ENCODE measurements at regions not wholly inside any gene's neighbourhood (a gene's known extent, or its start where the extent isn't known, plus 50 kb on each side); places are given as distances from the start of the nearest gene placed in this dataset.

DNA sequence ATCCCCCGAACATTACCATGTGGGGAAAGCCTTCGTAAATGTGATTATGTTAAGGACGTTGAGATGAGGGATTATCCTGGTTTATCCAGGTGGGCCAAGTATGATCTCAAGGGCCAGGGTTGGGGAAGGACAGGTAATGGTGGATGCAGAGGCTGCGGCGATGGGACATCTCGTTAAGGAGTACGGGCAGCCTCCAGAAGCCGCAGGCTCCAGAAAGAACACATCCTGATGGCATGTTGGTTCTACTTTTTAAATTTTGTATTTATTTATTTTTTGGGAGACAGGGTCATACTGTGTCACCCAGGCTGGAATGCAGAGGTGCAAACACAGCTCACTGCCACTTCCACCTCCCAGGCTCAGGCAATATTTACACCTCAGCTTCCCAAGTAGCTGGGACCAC is 86.2 kb upstream of the RAB6C start (continued):
- TF ChIP-seq, protein P1, sequence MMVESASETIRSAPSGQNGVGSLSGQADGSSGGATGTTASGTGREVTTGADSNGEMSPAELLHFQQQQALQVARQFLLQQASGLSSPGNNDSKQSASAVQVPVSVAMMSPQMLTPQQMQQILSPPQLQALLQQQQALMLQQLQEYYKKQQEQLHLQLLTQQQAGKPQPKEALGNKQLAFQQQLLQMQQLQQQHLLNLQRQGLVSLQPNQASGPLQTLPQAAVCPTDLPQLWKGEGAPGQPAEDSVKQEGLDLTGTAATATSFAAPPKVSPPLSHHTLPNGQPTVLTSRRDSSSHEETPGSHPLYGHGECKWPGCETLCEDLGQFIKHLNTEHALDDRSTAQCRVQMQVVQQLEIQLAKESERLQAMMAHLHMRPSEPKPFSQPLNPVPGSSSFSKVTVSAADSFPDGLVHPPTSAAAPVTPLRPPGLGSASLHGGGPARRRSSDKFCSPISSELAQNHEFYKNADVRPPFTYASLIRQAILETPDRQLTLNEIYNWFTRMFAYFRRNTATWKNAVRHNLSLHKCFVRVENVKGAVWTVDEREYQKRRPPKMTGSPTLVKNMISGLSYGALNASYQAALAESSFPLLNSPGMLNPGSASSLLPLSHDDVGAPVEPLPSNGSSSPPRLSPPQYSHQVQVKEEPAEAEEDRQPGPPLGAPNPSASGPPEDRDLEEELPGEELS (CRISPR knock-in tag; IDR thresholded peaks at IDR 0.05; ENCODE audit: borderline replicate concordance), result no peak
- TF ChIP-seq RUNX1 (IDR thresholded peaks at IDR 0.05; ENCODE audit: low read depth) (no peak), CC2D1A (IDR thresholded peaks at IDR 0.05) (no peak), HMG20B (CRISPR knock-in tag; IDR thresholded peaks at IDR 0.05) (no peak), NCOA2 (IDR thresholded peaks at IDR 0.05; ENCODE audit: partially characterized antibody in 2 of 2) (no peak), U2AF1 (optimal IDR thresholded peaks at IDR 0.05; ENCODE audit: low read depth, low read length) (no peak)

DNA sequence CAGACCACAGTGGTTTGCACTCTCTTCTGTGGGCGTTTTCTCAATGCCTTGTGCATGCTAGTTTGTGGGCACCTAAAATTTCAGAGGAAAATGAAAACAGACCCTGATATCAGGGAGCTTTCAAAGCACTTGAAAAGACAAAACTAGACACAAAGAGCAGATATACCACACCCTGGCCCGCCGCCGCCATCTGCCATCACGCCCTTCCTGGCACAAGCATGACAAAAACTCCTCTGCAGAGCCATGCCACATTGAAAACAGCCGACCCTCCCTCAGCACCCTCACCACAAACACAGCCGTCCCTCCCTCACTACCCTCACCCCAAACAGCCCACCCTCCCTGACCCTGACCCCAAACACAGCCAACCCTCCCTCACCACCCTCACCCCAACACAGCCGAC is 84.8 kb upstream of the RAB6C start:
- Histone ChIP-seq H3K36me3 (ENCODE audit: control insufficient read depth, insufficient read depth, low read length) (no peaks in the 10 kb centered on the region), H3K9me3 (replicated peaks; ENCODE audit: control insufficient read depth, insufficient read depth, low read depth, low read length) (no peaks in the 10 kb centered on the region), H3K9me1 (ENCODE audit: control insufficient read depth, insufficient read depth, low read length) (no peaks in the 10 kb centered on the region), H4K20me1 (replicated peaks; ENCODE audit: control insufficient read depth, insufficient read depth, low read length) (no peaks in the 10 kb centered on the region), H3K4me3 (no peak overlapping the region), H3K79me2 (ENCODE audit: control insufficient read depth, insufficient read depth, low read length) (no peaks in the 10 kb centered on the region), H3K9ac (ENCODE audit: insufficient read depth in 1 of 2, low read depth in 2 of 2, low read length in 2 of 2) (no peak overlapping the region), H2AFZ (ENCODE audit: low read depth, low read length) (no peak overlapping the region), H3K27ac (ENCODE audit: extremely low read depth, low read depth, low read length) (no peak overlapping the region), H3K4me1 (replicated peaks in 1 of 2; ENCODE audit: control insufficient read depth in 2 of 2, insufficient read depth in 2 of 2, low read length in 2 of 2) (no peaks in the 10 kb centered on the region), H3K4me2 (ENCODE audit: insufficient read depth, low read length) (no peak overlapping the region), H3K27me3 (ENCODE audit: control insufficient read depth in 2 of 2, insufficient read depth in 2 of 2, low read length in 2 of 2) (peaks cover 0 to 9% of the 10 kb centered on the region in 2 experiments; a peak in 2 of 5 replicates)
- no TSS peak for BruUV-seq (replicated peaks)
- ChIA-PET CTCF (ENCODE audit: low intra/inter-chr PET ratio) (no interaction called here), POLR2A (no interaction called here)
- DNase-seq (ENCODE audit: extremely low read depth in 1 of 4, low spot score in 3 of 4) (no peak), ATAC-seq (no peak), FAIRE-seq (no peak)
- intact Hi-C loops (cut with micrococcal nuclease) (no loop called here), in situ Hi-C loops (cut with MboI) (no loop called here)
- WGBS (ENCODE audit: insufficient coverage, low coverage, missing lambda C conversion rate), result 0% methylated on average over 4 of the region's 8 CpGs
- no peak for TF ChIP-seq NFIX (CRISPR knock-in tag; IDR thresholded peaks at IDR 0.05; ENCODE audit: low read depth)
- TF ChIP-seq, protein P2, sequence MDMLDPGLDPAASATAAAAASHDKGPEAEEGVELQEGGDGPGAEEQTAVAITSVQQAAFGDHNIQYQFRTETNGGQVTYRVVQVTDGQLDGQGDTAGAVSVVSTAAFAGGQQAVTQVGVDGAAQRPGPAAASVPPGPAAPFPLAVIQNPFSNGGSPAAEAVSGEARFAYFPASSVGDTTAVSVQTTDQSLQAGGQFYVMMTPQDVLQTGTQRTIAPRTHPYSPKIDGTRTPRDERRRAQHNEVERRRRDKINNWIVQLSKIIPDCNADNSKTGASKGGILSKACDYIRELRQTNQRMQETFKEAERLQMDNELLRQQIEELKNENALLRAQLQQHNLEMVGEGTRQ (CRISPR knock-in tag; IDR thresholded peaks at IDR 0.05), result no peak
